Neuronal stem cell (in vitro differentiated cells): ENCODE measurements at regions not wholly inside any gene's neighbourhood (a gene's known extent, or its start where the extent isn't known, plus 50 kb on each side); places are given as distances from the start of the nearest gene placed in this dataset.

Source experiments
- DNase-seq: peaks from one replicate; pipeline ENCODE4 v3.0.0-alpha.2; 2013; ENCODE audit warnings: low spot score
- H2AFZ ChIP-seq: one replicate; pipeline ENCODE4 v1.6.1; 2013; ENCODE audit warnings: mild to moderate bottlenecking, low read length, inconsistent platforms
- H2AK5ac ChIP-seq: 2 replicates; pipeline ENCODE4 v1.6.1; 2013; ENCODE audit warnings: low read depth, mild to moderate bottlenecking, inconsistent platforms, low read length, moderate library complexity, mixed read lengths
- H2BK120ac ChIP-seq: 2 replicates; pipeline ENCODE4 v1.6.1; 2013; ENCODE audit warnings: low read depth, mild to moderate bottlenecking, inconsistent platforms, low read length, moderate library complexity, mixed read lengths
- H2BK12ac ChIP-seq: one replicate; pipeline ENCODE4 v1.6.1; 2013; ENCODE audit warnings: low read length, inconsistent platforms
- H2BK15ac ChIP-seq: 2 replicates; pipeline ENCODE4 v1.6.1; 2013; ENCODE audit warnings: mild to moderate bottlenecking, low read length, inconsistent platforms, mixed read lengths
- H2BK5ac ChIP-seq: one replicate; pipeline ENCODE4 v1.6.1; 2013; ENCODE audit warnings: inconsistent platforms, mild to moderate bottlenecking, low read length, moderate library complexity
- H3K14ac ChIP-seq: one replicate; pipeline ENCODE4 v1.6.1; 2013; ENCODE audit warnings: low read length, inconsistent platforms
- H3K18ac ChIP-seq: 2 replicates; pipeline ENCODE4 v1.6.1; 2013; ENCODE audit warnings: low read length, inconsistent platforms
- H3K23ac ChIP-seq: 2 replicates; pipeline ENCODE4 v1.6.1; 2013; ENCODE audit warnings: low read depth, mild to moderate bottlenecking, mixed read lengths, low read length, inconsistent platforms; ENCODE audit not compliant: poor library complexity
- H3K27ac ChIP-seq: replicated peaks from 3 replicates; pipeline ENCODE4 v1.5.1; 2013; ENCODE audit warnings: low read length, inconsistent platforms
- H3K27me3 ChIP-seq, 3 experiments: 2 replicates each; pipeline ENCODE4 v1.6.1; 2013; ENCODE audit warnings: low read length in 3 of 3, mild to moderate bottlenecking in 2 of 3, inconsistent platforms in 1 of 3, low read depth in 1 of 3, mixed read lengths in 1 of 3, moderate library complexity in 1 of 3; ENCODE audit not compliant: control insufficient read depth in 3 of 3, insufficient read depth in 3 of 3
- H3K36me3 ChIP-seq, 2 donors: replicated peaks in 1 of 2; 2 replicates each; pipeline ENCODE4 v1.6.1; 2013; ENCODE audit warnings: low read length in 2 of 2; ENCODE audit not compliant: control insufficient read depth in 2 of 2, insufficient read depth in 2 of 2
- H3K4ac ChIP-seq: 2 replicates; pipeline ENCODE4 v1.6.1; 2013; ENCODE audit warnings: inconsistent platforms, mild to moderate bottlenecking, low read length, moderate library complexity
- H3K4me1 ChIP-seq, 2 donors: 1 replicate in 1 of 2; 2 replicates in 1 of 2; pipeline ENCODE4 v1.6.1; 2013; ENCODE audit warnings: low read length in 2 of 2, low read depth in 1 of 2; ENCODE audit not compliant: control insufficient read depth in 2 of 2, insufficient read depth in 1 of 2
- H3K4me2 ChIP-seq: one replicate; pipeline ENCODE4 v1.6.1; 2013; ENCODE audit warnings: mild to moderate bottlenecking, low read length, inconsistent platforms; ENCODE audit not compliant: insufficient read depth, poor library complexity, severe bottlenecking
- H3K4me3 ChIP-seq, 2 donors: 2 replicates each; pipeline ENCODE4 v1.5.1; 2013; ENCODE audit warnings: low read length in 2 of 2, mild to moderate bottlenecking in 2 of 2, inconsistent platforms in 1 of 2, moderate library complexity in 1 of 2
- H3K79me1 ChIP-seq: one replicate; pipeline ENCODE4 v1.6.1; 2013; ENCODE audit warnings: low read depth, mild to moderate bottlenecking, inconsistent platforms, low read length, moderate library complexity
- H3K9ac ChIP-seq: one replicate; pipeline ENCODE4 v1.6.1; 2013; ENCODE audit warnings: mild to moderate bottlenecking, low read depth, low read length, inconsistent platforms; ENCODE audit not compliant: poor library complexity
- H3K9me3 ChIP-seq, 2 donors: replicated peaks in 1 of 2; 2 replicates each; pipeline versions ENCODE3 to v1.6.1; 2013; ENCODE audit warnings: low read length in 2 of 2, mild to moderate bottlenecking in 2 of 2, inconsistent platforms in 1 of 2, low read depth in 1 of 2, mixed read lengths in 1 of 2, moderate library complexity in 1 of 2; ENCODE audit not compliant: control insufficient read depth in 2 of 2, insufficient read depth in 1 of 2
- H4K8ac ChIP-seq: one replicate; pipeline ENCODE4 v1.6.1; 2013; ENCODE audit warnings: low read depth, mild to moderate bottlenecking, inconsistent platforms, low read length, moderate library complexity
- H4K91ac ChIP-seq: one replicate; pipeline ENCODE4 v1.6.1; 2013; ENCODE audit warnings: low read length, low read depth, mild to moderate bottlenecking, inconsistent platforms; ENCODE audit not compliant: poor library complexity
- WGBS, 2 donors: extraction: QIAGEN DNeasy Blood & Tissue Kit; methylation state at CpG; one replicate each; pipeline ENCODE4 v1.1.7; 2013; ENCODE audit warnings: missing lambda C conversion rate in 2 of 2, mixed read lengths in 1 of 2; ENCODE audit not compliant: insufficient read length in 2 of 2, insufficient replicate concordance in 1 of 2; ENCODE audit errors: extremely low coverage in 2 of 2; 5-methylcytosine and 5-hydroxymethylcytosine counted together

- H3K9ac ChIP-seq, result no peak overlapping the region
- peaks cover 0 to 2% of the 10 kb centered on the region in 2 donors for H3K4me1 ChIP-seq
- no peak overlapping the region for H3K14ac ChIP-seq
- H2BK15ac ChIP-seq, result no peak overlapping the region
- no peak overlapping the region for H2AK5ac ChIP-seq
- H3K36me3 ChIP-seq, result no peaks in the 10 kb centered on the region
- no peak overlapping the region for H3K4me3 ChIP-seq
- H2AFZ ChIP-seq, result no peak overlapping the region
- no peak overlapping the region for H3K23ac ChIP-seq
- H3K27me3 ChIP-seq, result no peaks in the 10 kb centered on the region
- no peaks in the 10 kb centered on the region for H3K9me3 ChIP-seq
- H2BK12ac ChIP-seq, result no peak overlapping the region
- no peak overlapping the region for H4K8ac ChIP-seq
- no peak overlapping the region for H3K18ac ChIP-seq
- no peak overlapping the region for H2BK120ac ChIP-seq
- WGBS, 2 donors, result no CpG with 5 or more reads among the region's 4 CpGs
- H4K91ac ChIP-seq, result no peak overlapping the region
- H3K27ac ChIP-seq, result no peak overlapping the region
- H3K79me1 ChIP-seq, result no peaks in the 10 kb centered on the region
- no peak for DNase-seq
- H3K4ac ChIP-seq, result no peak overlapping the region
- no peak overlapping the region for H3K4me2 ChIP-seq
- H2BK5ac ChIP-seq, result no peak overlapping the region
Observed at GRCh38 chr18:73212442-73212841, 344.7 kb upstream of the NETO1 start.

GRCh38 chr18:73201940-73202339 is 334.2 kb upstream of the NETO1 start:
- DNase-seq, result no peak
- no peaks in the 10 kb centered on the region for H3K4me1 ChIP-seq
- no peaks in the 10 kb centered on the region for H3K27me3 ChIP-seq
- H2AFZ ChIP-seq, result no peak overlapping the region
- H3K14ac ChIP-seq, result no peak overlapping the region
- H2BK12ac ChIP-seq, result no peak overlapping the region
- no peaks in the 10 kb centered on the region for H3K79me1 ChIP-seq
- H3K4me2 ChIP-seq, result no peak overlapping the region
- no peak overlapping the region for H3K23ac ChIP-seq
- H4K8ac ChIP-seq, result no peak overlapping the region
- H3K9me3 ChIP-seq, result no peaks in the 10 kb centered on the region
- no peak overlapping the region for H4K91ac ChIP-seq
- no CpG with 5 or more reads among the region's 6 CpGs for WGBS, 2 donors
- no peaks in the 10 kb centered on the region for H3K36me3 ChIP-seq
- H2BK15ac ChIP-seq, result no peak overlapping the region
- no peak overlapping the region for H2AK5ac ChIP-seq
- no peak overlapping the region for H3K4me3 ChIP-seq
- H2BK120ac ChIP-seq, result no peak overlapping the region
- H3K27ac ChIP-seq, result no peak overlapping the region
- H3K4ac ChIP-seq, result no peak overlapping the region
- no peak overlapping the region for H2BK5ac ChIP-seq
- H3K18ac ChIP-seq, result no peak overlapping the region
- no peak overlapping the region for H3K9ac ChIP-seq

DNA sequence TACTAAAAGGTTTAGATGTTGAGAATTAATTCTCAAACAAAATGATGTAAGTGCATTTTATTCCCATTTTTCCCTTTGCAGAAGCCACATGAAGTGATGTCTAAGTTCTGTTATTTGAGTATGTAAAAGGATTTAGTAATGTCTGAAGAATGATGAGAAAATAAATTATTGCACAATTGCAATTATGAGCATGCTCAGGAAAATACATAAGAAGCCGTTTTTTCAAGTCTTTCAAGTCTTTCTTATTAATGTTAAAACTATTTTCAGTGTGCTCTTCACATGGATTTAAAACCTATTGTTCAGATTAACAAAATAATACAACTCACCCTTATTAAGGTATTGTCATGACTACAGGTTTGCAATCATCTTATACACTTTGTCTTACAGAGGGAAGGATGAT is 331.4 kb upstream of the NETO1 start:
- H3K23ac ChIP-seq, result no peak overlapping the region
- no peaks in the 10 kb centered on the region for H3K27me3 ChIP-seq
- H3K4me2 ChIP-seq, result no peak overlapping the region
- H3K4me1 ChIP-seq, result no peaks in the 10 kb centered on the region
- H2BK12ac ChIP-seq, result no peak overlapping the region
- H3K18ac ChIP-seq, result no peak overlapping the region
- H3K9me3 ChIP-seq, result no peaks in the 10 kb centered on the region
- H3K4ac ChIP-seq, result no peak overlapping the region
- H2AK5ac ChIP-seq, result no peak overlapping the region
- no peak for DNase-seq
- WGBS, 2 donors, result no CpG with 5 or more reads among the region's 1 CpG
- H4K8ac ChIP-seq, result no peak overlapping the region
- H3K9ac ChIP-seq, result no peak overlapping the region
- H3K79me1 ChIP-seq, result no peaks in the 10 kb centered on the region
- no peak overlapping the region for H2BK5ac ChIP-seq
- H3K4me3 ChIP-seq, result no peak overlapping the region
- no peak overlapping the region for H2AFZ ChIP-seq
- no peak overlapping the region for H2BK120ac ChIP-seq
- no peak overlapping the region for H3K14ac ChIP-seq
- no peak overlapping the region for H4K91ac ChIP-seq
- H3K36me3 ChIP-seq, result no peaks in the 10 kb centered on the region
- no peak overlapping the region for H2BK15ac ChIP-seq
- H3K27ac ChIP-seq, result no peak overlapping the region

DNA sequence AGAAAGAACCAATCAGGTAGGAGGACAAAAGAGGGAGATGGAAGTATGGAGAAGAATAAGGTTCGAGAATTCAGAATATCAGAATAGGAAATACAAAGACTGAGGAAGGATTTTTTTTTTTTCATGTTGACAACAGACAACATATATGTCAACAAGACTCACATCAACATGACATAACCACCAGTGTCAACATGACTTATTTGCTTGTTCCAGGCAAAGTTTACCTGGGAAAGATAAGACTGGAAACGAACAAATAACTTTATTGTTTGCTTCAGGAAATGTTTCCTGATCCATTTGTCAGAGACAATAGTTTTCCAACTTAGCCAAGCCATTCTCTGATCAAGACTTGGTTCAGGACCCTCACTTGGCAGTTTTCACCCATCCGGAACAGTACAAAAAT is 321.9 kb upstream of the NETO1 start:
- no peaks in the 10 kb centered on the region for H3K4me1 ChIP-seq
- no peak overlapping the region for H3K4me2 ChIP-seq
- H3K9ac ChIP-seq, result no peak overlapping the region
- H2AFZ ChIP-seq, result no peak overlapping the region
- no peak overlapping the region for H2BK12ac ChIP-seq
- DNase-seq, result no peak
- H3K4ac ChIP-seq, result no peak overlapping the region
- H3K79me1 ChIP-seq, result no peaks in the 10 kb centered on the region
- H3K36me3 ChIP-seq, result no peaks in the 10 kb centered on the region
- H3K9me3 ChIP-seq, result no peaks in the 10 kb centered on the region
- H3K4me3 ChIP-seq, result no peak overlapping the region
- no peak overlapping the region for H2BK120ac ChIP-seq
- H4K8ac ChIP-seq, result no peak overlapping the region
- H3K27ac ChIP-seq, result no peak overlapping the region
- no peak overlapping the region for H3K14ac ChIP-seq
- H3K27me3 ChIP-seq, result no peaks in the 10 kb centered on the region
- H3K18ac ChIP-seq, result no peak overlapping the region
- no peak overlapping the region for H3K23ac ChIP-seq
- no peak overlapping the region for H4K91ac ChIP-seq
- H2AK5ac ChIP-seq, result no peak overlapping the region
- WGBS, 2 donors, result no CpG with 5 or more reads among the region's 3 CpGs
- H2BK15ac ChIP-seq, result no peak overlapping the region
- H2BK5ac ChIP-seq, result no peak overlapping the region
